GM12875 (cell line): ENCODE measurements at regions not wholly inside any gene's neighbourhood (a gene's known extent, or its start where the extent isn't known, plus 50 kb on each side); places are given as distances from the start of the nearest gene placed in this dataset.

ENCODE experiments used
- H3K4me3 ChIP-seq: one replicate; pipeline ENCODE4 v1.5.1; 2011; ENCODE audit warnings: low read depth, low read length, control low read depth
- TF ChIP-seq, protein P1 (sequence below): IDR thresholded peaks from 2 replicates; pipeline ENCODE4 v1.5.1; 2011; ENCODE audit warnings: low read depth, mild to moderate bottlenecking, control low read depth, inconsistent platforms, low read length, moderate library complexity, borderline replicate concordance; ENCODE audit not compliant: insufficient read depth

DNA sequence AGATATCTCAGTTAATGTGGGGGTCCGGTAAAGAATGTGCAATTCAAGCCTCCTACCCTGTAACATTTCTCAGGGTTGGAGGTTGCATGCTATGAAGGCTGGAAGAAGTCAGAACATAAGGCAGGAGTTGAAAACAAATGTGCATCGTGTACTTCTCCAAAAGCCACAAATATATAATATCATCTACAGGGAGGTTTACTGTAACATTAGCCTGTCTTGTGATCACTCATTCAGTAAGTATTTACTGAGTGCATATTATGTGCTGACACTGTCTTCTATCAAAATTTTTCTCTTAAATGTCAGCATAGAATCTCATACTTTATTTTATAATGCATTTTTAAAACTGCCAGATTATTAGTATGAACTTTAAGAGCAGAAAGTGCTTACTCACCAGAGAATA, 105.6 kb upstream of the ZNF366 start:
- no peak overlapping the region for H3K4me3 ChIP-seq
- TF ChIP-seq, protein P1, sequence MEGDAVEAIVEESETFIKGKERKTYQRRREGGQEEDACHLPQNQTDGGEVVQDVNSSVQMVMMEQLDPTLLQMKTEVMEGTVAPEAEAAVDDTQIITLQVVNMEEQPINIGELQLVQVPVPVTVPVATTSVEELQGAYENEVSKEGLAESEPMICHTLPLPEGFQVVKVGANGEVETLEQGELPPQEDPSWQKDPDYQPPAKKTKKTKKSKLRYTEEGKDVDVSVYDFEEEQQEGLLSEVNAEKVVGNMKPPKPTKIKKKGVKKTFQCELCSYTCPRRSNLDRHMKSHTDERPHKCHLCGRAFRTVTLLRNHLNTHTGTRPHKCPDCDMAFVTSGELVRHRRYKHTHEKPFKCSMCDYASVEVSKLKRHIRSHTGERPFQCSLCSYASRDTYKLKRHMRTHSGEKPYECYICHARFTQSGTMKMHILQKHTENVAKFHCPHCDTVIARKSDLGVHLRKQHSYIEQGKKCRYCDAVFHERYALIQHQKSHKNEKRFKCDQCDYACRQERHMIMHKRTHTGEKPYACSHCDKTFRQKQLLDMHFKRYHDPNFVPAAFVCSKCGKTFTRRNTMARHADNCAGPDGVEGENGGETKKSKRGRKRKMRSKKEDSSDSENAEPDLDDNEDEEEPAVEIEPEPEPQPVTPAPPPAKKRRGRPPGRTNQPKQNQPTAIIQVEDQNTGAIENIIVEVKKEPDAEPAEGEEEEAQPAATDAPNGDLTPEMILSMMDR = no peak

DNA sequence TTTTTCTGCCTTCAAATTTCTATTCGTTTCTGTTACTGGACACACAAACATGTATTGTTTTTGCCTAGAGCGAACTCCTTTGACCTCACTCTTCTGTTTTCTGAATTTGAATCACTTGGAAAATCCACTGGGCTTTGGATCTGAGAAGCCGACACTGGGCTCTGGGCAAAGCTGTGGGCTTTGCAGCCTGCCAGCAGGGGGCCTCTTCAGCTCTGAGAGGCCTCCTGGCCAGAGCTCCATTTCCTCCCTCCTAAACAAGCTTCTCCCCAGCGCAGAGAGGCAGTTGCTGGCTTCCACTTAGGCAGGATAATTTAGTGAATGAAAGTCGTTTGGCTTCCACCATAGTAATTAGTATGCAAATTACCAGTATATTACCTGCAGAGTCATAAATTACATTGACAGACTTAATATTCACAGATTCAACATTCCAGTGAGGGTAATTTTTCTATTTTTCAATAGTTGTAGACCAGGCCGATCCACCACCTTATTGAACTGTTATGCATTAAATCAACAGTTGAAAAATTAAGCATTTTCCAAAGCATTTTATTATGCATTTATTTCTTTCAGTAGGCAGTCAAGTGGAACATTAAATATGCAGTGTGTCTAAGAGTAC, 104.0 kb upstream of the ZNF366 start:
- TF ChIP-seq, protein P1 = peak; percentile 94
- H3K4me3 ChIP-seq = no peak overlapping the region

GRCh38 chr5:72608926-72609325, 101.7 kb upstream of the ZNF366 start:
- no peak overlapping the region for H3K4me3 ChIP-seq
- TF ChIP-seq, protein P1 = no peak

DNA sequence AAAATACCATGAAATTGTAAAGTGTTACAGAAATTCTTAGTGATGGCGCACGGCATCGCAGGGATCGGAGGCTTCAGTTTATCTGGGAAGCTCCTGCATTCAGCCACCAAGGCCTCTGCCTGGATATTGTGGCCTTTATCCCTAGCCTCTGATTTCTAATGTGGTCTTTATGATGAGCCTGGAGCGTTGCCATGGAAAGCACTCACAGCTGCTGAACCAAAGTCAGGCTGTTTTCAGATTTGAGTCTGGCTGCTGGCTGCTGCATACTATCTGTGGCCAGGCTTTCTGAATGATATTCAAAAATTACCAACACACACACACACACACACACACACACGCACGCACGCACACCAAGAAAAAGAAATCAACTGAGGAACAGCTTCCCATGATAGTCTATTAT, 101.1 kb upstream of the ZNF366 start:
- TF ChIP-seq, protein P1 = no peak
- H3K4me3 ChIP-seq = no peak overlapping the region

- TF ChIP-seq, protein P1 = no peak
- no peak overlapping the region for H3K4me3 ChIP-seq
Observed at GRCh38 chr5:72607381-72607780, 100.2 kb upstream of the ZNF366 start.

- no peak overlapping the region for H3K4me3 ChIP-seq
- TF ChIP-seq, protein P1 = no peak
Observed at GRCh38 chr5:72606525-72606924, 99.3 kb upstream of the ZNF366 start.

DNA sequence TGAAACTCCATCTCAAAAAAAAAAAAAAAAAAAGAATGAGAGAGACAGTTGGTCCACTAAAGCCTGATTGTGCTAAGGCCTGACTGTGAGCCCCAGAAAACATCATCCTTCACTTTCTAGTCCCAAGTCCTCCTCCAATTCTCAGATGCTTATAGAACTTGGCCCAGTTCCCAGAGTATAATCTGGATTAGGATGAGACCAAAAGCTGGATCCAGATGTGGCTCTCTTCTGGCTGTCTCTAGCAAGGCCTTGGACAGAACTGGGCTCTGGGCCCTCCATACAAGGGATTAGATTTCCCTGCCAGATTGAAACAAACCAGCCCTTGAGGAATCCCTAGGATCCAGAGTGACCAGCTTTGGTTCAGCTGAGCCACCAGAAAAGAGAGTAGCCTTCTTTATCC, 98.4 kb upstream of the ZNF366 start:
- no peak overlapping the region for H3K4me3 ChIP-seq
- TF ChIP-seq, protein P1 = no peak
